GM23338 (cell line): ENCODE measurements at regions not wholly inside any gene's neighbourhood (a gene's known extent, or its start where the extent isn't known, plus 50 kb on each side); places are given as distances from the start of the nearest gene placed in this dataset.

ENCODE experiments used
- ATAC-seq: fragments of 200-7000 bp; cut with Tn5 transposase; 3 replicates; pipeline ENCODE4 v1.9.1; 2020
- DNase-seq: peaks from one replicate; pipeline ENCODE4 v3.0.0-alpha.2; 2015; ENCODE audit warnings: low spot score
- H2AFZ ChIP-seq: fragments of 200-600 bp; sonication (generic); 2 replicates; pipeline ENCODE4 v1.8.0; 2016; ENCODE audit warnings: antibody characterized with exemption, mild to moderate bottlenecking, moderate library complexity
- H3F3A ChIP-seq: fragments of 200-600 bp; sonication (generic); replicated peaks from 2 replicates; pipeline ENCODE4 v1.8.0; 2017; ENCODE audit warnings: antibody characterized with exemption, mixed run types, low read depth
- H3K27ac ChIP-seq: fragments of 200-600 bp; sonication (generic); 2 replicates; pipeline ENCODE4 v1.6.1; 2016; ENCODE audit warnings: low read depth
- H3K27me3 ChIP-seq: fragments of 200-600 bp; sonication (generic); 2 replicates; pipeline ENCODE4 v1.8.0; 2016; ENCODE audit warnings: mild to moderate bottlenecking, mixed run types, moderate library complexity; ENCODE audit not compliant: insufficient read depth
- H3K36me3 ChIP-seq: fragments of 200-600 bp; sonication (generic); 2 replicates; pipeline ENCODE4 v1.8.0; 2016; ENCODE audit warnings: mild to moderate bottlenecking; ENCODE audit not compliant: insufficient read depth
- H3K4me1 ChIP-seq: fragments of 200-600 bp; sonication (generic); 2 replicates; pipeline ENCODE4 v1.8.0; 2016; ENCODE audit warnings: mild to moderate bottlenecking, moderate library complexity; ENCODE audit not compliant: insufficient read depth
- H3K4me2 ChIP-seq: fragments of 200-600 bp; sonication (generic); 2 replicates; pipeline ENCODE4 v1.7.1; 2017; ENCODE audit warnings: mixed run types
- H3K4me3 ChIP-seq: fragments of 200-600 bp; sonication (generic); 2 replicates; pipeline ENCODE4 v1.6.1; 2016; ENCODE audit warnings: mixed run types
- H3K79me2 ChIP-seq: fragments of 200-600 bp; sonication (generic); replicated peaks from 2 replicates; pipeline ENCODE4 v1.8.0; 2017; ENCODE audit warnings: mild to moderate bottlenecking; ENCODE audit not compliant: insufficient read depth
- H3K9me2 ChIP-seq: fragments of 200-600 bp; sonication (generic); 2 replicates; pipeline ENCODE4 v1.8.0; 2017; ENCODE audit not compliant: insufficient read depth
- H4K20me1 ChIP-seq: fragments of 200-600 bp; sonication (generic); replicated peaks from 2 replicates; pipeline ENCODE4 v1.8.0; 2017; ENCODE audit warnings: mild to moderate bottlenecking; ENCODE audit not compliant: insufficient read depth
- H3K27ac Mint-ChIP-seq: 2 replicates; pipeline ENCODE4 v1.8.0; 2020; ENCODE audit warnings: inconsistent platforms, mild to moderate bottlenecking, moderate library complexity, mixed read lengths
- H3K27me3 Mint-ChIP-seq: 3 replicates; pipeline ENCODE4 v1.8.0; 2022; ENCODE audit warnings: low read depth, mild to moderate bottlenecking, moderate library complexity, mixed read lengths, inconsistent platforms; ENCODE audit not compliant: insufficient read depth, poor library complexity
- H3K36me3 Mint-ChIP-seq: 3 replicates; pipeline ENCODE4 v1.8.0; 2021; ENCODE audit warnings: low read depth, mild to moderate bottlenecking, inconsistent platforms, moderate library complexity, mixed read lengths
- H3K4me1 Mint-ChIP-seq: 3 replicates; pipeline ENCODE4 v1.8.0; 2020; ENCODE audit warnings: mild to moderate bottlenecking, inconsistent platforms, mixed read lengths
- H3K4me3 Mint-ChIP-seq: 3 replicates; pipeline ENCODE4 v1.8.0; 2021; ENCODE audit warnings: moderate library complexity, mild to moderate bottlenecking, inconsistent platforms, mixed read lengths
- H3K9me3 Mint-ChIP-seq: 3 replicates; pipeline ENCODE4 v1.8.0; 2020; ENCODE audit warnings: moderate library complexity, mild to moderate bottlenecking, inconsistent platforms, mixed read lengths
- CTCF ChIP-seq, 2 experiments: fragments of 200-600 bp in 1 of 2; sonication (generic) in 1 of 2; conservative IDR thresholded peaks; 2 replicates each; pipeline versions ENCODE4 v1.5.1 to v1.6.1; 2016 to 2017; ENCODE audit warnings: antibody characterized with exemption in 2 of 2, low read depth in 2 of 2, mild to moderate bottlenecking in 2 of 2, moderate library complexity in 1 of 2
- ETS1 ChIP-seq: IDR thresholded peaks from 2 replicates; pipeline ENCODE4 v1.6.1; 2016; ENCODE audit warnings: antibody characterized with exemption
- EZH2 ChIP-seq: fragments of 200-600 bp; sonication (generic); IDR thresholded peaks from one replicate; pipeline ENCODE4 v1.8.0; 2017; ENCODE audit warnings: antibody characterized with exemption, mild to moderate bottlenecking, low read depth; ENCODE audit not compliant: unreplicated experiment
- JUNB ChIP-seq: IDR thresholded peaks from one replicate; pipeline ENCODE4 v1.6.1; 2016; ENCODE audit warnings: antibody characterized with exemption; ENCODE audit not compliant: unreplicated experiment
- STAT1 ChIP-seq: IDR thresholded peaks from one replicate; pipeline ENCODE4 v1.6.1; 2016; ENCODE audit warnings: antibody characterized with exemption; ENCODE audit not compliant: unreplicated experiment
- ZNF114 ChIP-seq: fragments of 250-450 bp; sonication (Bioruptor Pico); IDR thresholded peaks from 2 replicates; pipeline ENCODE4 v1.5.0; 2020; ENCODE audit warnings: mild to moderate bottlenecking, moderate library complexity
- ZNF331 ChIP-seq: fragments of 250-450 bp; sonication (Bioruptor Pico); IDR thresholded peaks from 2 replicates; pipeline ENCODE4 v1.5.0; 2020; ENCODE audit warnings: low read depth, mild to moderate bottlenecking, moderate library complexity

- Histone ChIP-seq H3K4me2 (no peak overlapping the region), H3K4me1 (peaks cover 21% of the 10 kb centered on the region), H3F3A (no peaks in the 10 kb centered on the region), H3K79me2 (no peaks in the 10 kb centered on the region), H3K9me2 (no peaks in the 10 kb centered on the region), H2AFZ (no peak overlapping the region), H3K36me3 (no peaks in the 10 kb centered on the region; the same call in 1 of the 2 replicates), H3K27me3 (no peaks in the 10 kb centered on the region), H3K4me3 (no peak overlapping the region), H4K20me1 (no peaks in the 10 kb centered on the region), H3K27ac (no peak overlapping the region)
- ATAC-seq (no peak), DNase-seq (no peak)
- Mint-ChIP-seq H3K9me3 (no peaks in the 10 kb centered on the region), H3K27ac (no peak overlapping the region), H3K27me3 (no peaks in the 10 kb centered on the region), H3K4me3 (no peak overlapping the region), H3K36me3 (no peaks in the 10 kb centered on the region), H3K4me1 (peaks cover 13% of the 10 kb centered on the region)
- TF ChIP-seq JUNB, result no peak
These were observed 586.6 kb upstream of the TLE4 start for GRCh38 chr9:78985084-78985738.

GRCh38 chr9:78986446-78986845, 585.3 kb upstream of the TLE4 start:
- DNase-seq (no peak), ATAC-seq (no peak)
- no peak overlapping the region for H3K27ac ChIP-seq
- no peak overlapping the region for H3K4me3 Mint-ChIP-seq
- H2AFZ ChIP-seq, result no peak overlapping the region
- TF ChIP-seq STAT1, result no peak
- H3K27me3 ChIP-seq, result no peaks in the 10 kb centered on the region
- H4K20me1 ChIP-seq, result no peaks in the 10 kb centered on the region
- H3K27me3 Mint-ChIP-seq, result no peaks in the 10 kb centered on the region
- H3F3A ChIP-seq, result no peaks in the 10 kb centered on the region
- no peaks in the 10 kb centered on the region for H3K36me3 Mint-ChIP-seq
- H3K36me3 ChIP-seq, result no peaks in the 10 kb centered on the region; the same call in 1 of the 2 replicates
- H3K4me2 ChIP-seq, result no peak overlapping the region
- H3K4me1 ChIP-seq, result peaks cover 21% of the 10 kb centered on the region
- no peaks in the 10 kb centered on the region for H3K9me2 ChIP-seq
- H3K27ac Mint-ChIP-seq, result no peak overlapping the region
- H3K79me2 ChIP-seq, result no peaks in the 10 kb centered on the region
- H3K4me1 Mint-ChIP-seq, result peaks cover 13% of the 10 kb centered on the region
- H3K9me3 Mint-ChIP-seq, result no peaks in the 10 kb centered on the region
- no peak overlapping the region for H3K4me3 ChIP-seq

- H3K27me3 Mint-ChIP-seq, result no peaks in the 10 kb centered on the region
- no peaks in the 10 kb centered on the region for H3K9me3 Mint-ChIP-seq
- Histone ChIP-seq H3F3A (no peaks in the 10 kb centered on the region), H4K20me1 (no peaks in the 10 kb centered on the region), H3K36me3 (no peaks in the 10 kb centered on the region; the same call in 1 of the 2 replicates), H3K27ac (no peak overlapping the region), H3K4me1 (peaks cover 21% of the 10 kb centered on the region), H2AFZ (no peak overlapping the region), H3K4me2 (no peak overlapping the region), H3K9me2 (no peaks in the 10 kb centered on the region), H3K27me3 (no peaks in the 10 kb centered on the region), H3K79me2 (no peaks in the 10 kb centered on the region), H3K4me3 (no peak overlapping the region)
- H3K36me3 Mint-ChIP-seq, result no peaks in the 10 kb centered on the region
- H3K4me1 Mint-ChIP-seq, result peaks cover 12% of the 10 kb centered on the region
- ATAC-seq, result no peak
- H3K27ac Mint-ChIP-seq, result no peak overlapping the region
- H3K4me3 Mint-ChIP-seq, result no peak overlapping the region
- no peak for TF ChIP-seq ZNF331
- no peak for TF ChIP-seq JUNB
- no peak for DNase-seq
These were observed 582.6 kb upstream of the TLE4 start for GRCh38 chr9:78989031-78989658.

GRCh38 chr9:78994471-78994870, 577.3 kb upstream of the TLE4 start:
- no peaks in the 10 kb centered on the region; the same call in 1 of the 2 replicates for H3K9me2 ChIP-seq
- H2AFZ ChIP-seq, result no peak overlapping the region
- H3K9me3 Mint-ChIP-seq, result no peaks in the 10 kb centered on the region
- no peaks in the 10 kb centered on the region for H3K36me3 ChIP-seq
- no peak overlapping the region for H3K27ac ChIP-seq
- no peak overlapping the region for H3K4me3 Mint-ChIP-seq
- H3K79me2 ChIP-seq, result no peaks in the 10 kb centered on the region
- H3K4me1 ChIP-seq, result peaks cover 10% of the 10 kb centered on the region
- H3K27me3 Mint-ChIP-seq, result no peaks in the 10 kb centered on the region
- TF ChIP-seq CTCF (conservative IDR thresholded peaks at IDR 0.05; ENCODE audit: low read depth in 2 of 2) (no peak), ZNF114 (CRISPR knock-in tag) (no peak), EZH2 (no peak), ETS1 (no peak)
- no peaks in the 10 kb centered on the region for H3K27me3 ChIP-seq
- ATAC-seq (no peak), DNase-seq (no peak)
- no peaks in the 10 kb centered on the region for H3F3A ChIP-seq
- no peak overlapping the region for H3K27ac Mint-ChIP-seq
- no peaks in the 10 kb centered on the region for H3K36me3 Mint-ChIP-seq
- H3K4me2 ChIP-seq, result no peak overlapping the region
- H4K20me1 ChIP-seq, result no peaks in the 10 kb centered on the region
- H3K4me1 Mint-ChIP-seq, result peaks cover 12% of the 10 kb centered on the region; the same call in 2 of the 3 replicates
- H3K4me3 ChIP-seq, result no peak overlapping the region
